H1 (cell line): ENCODE measurements at regions not wholly inside any gene's neighbourhood (a gene's known extent, or its start where the extent isn't known, plus 50 kb on each side); places are given as distances from the start of the nearest gene placed in this dataset.

Experiments
- EP300 ChIP-seq, 2 experiments: IDR thresholded peaks; 1 replicate in 1 of 2; 2 replicates in 1 of 2; pipeline ENCODE4 v1.6.1; 2011 to 2012; ENCODE audit warnings: low read depth in 2 of 2, low read length in 2 of 2, mild to moderate bottlenecking in 2 of 2, borderline replicate concordance in 1 of 2, inconsistent platforms in 1 of 2, moderate library complexity in 1 of 2
- POLR2A ChIP-seq, 2 experiments: IDR thresholded peaks; 1 replicate in 1 of 2; 2 replicates in 1 of 2; pipeline ENCODE4 v1.6.1; 2011; ENCODE audit warnings: low read depth in 2 of 2, low read length in 2 of 2, mild to moderate bottlenecking in 2 of 2; ENCODE audit errors: control extremely low read depth in 1 of 2
- SP1 ChIP-seq: IDR thresholded peaks from 2 replicates; pipeline ENCODE4 v1.6.1; 2011; ENCODE audit warnings: low read depth, low read length
- TAF7 ChIP-seq: optimal IDR thresholded peaks from 2 replicates; pipeline ENCODE3; 2011; ENCODE audit warnings: low read depth, mild to moderate bottlenecking, inconsistent platforms, low read length, moderate library complexity, borderline replicate concordance
- TF ChIP-seq, protein P1 (sequence below), 3 experiments: IDR thresholded peaks; 1 replicate in 2 of 3; 2 replicates in 1 of 3; pipeline versions ENCODE4 v1.5.1 to v1.6.1; 2011; ENCODE audit warnings: low read length in 3 of 3, mild to moderate bottlenecking in 3 of 3, inconsistent platforms in 2 of 3, low read depth in 1 of 3, moderate library complexity in 1 of 3; ENCODE audit not compliant: insufficient read depth in 1 of 3; ENCODE audit errors: control extremely low read depth in 1 of 3

DNA sequence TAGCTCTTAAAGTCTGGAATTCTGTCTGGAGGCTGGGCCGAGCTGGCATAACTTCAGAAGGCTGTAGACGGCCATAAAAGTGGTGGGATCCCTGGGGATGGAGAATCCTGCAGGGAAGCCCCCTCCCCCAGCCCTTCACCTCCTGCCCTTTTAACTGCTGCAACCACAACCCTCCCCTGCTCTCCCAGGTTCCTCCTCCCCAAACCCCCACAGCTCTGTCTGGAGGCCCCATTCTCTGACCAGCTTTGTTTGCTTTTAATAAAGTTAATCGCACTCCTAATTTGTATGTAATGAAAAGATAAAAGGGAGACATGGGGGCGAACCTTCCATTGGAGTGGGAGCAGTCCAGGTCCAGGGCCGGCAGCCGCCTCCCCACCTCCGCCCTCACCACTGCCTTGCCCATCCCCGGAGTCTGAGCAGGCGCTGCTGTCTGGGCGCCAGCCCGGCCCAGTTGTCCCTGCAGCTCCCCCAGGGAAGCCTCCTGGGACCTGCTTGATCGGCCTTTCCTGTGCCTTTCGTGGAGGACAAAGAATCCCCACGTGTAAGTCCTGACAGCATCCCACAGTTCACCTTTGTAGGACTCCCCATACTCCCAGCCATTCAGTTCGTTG lies 84.3 kb downstream of the PJA1 start:
- TF ChIP-seq, protein P1, sequence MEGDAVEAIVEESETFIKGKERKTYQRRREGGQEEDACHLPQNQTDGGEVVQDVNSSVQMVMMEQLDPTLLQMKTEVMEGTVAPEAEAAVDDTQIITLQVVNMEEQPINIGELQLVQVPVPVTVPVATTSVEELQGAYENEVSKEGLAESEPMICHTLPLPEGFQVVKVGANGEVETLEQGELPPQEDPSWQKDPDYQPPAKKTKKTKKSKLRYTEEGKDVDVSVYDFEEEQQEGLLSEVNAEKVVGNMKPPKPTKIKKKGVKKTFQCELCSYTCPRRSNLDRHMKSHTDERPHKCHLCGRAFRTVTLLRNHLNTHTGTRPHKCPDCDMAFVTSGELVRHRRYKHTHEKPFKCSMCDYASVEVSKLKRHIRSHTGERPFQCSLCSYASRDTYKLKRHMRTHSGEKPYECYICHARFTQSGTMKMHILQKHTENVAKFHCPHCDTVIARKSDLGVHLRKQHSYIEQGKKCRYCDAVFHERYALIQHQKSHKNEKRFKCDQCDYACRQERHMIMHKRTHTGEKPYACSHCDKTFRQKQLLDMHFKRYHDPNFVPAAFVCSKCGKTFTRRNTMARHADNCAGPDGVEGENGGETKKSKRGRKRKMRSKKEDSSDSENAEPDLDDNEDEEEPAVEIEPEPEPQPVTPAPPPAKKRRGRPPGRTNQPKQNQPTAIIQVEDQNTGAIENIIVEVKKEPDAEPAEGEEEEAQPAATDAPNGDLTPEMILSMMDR (IDR thresholded peaks at IDR 0.05; ENCODE audit: control extremely low read depth in 1 of 3, insufficient read depth in 1 of 3, low read depth in 1 of 3, low read length in 3 of 3): no peak
- TF ChIP-seq POLR2A (IDR thresholded peaks at IDR 0.05; ENCODE audit: control extremely low read depth in 1 of 2, low read depth in 2 of 2, low read length in 2 of 2): no peak
- no peak for TF ChIP-seq SP1
- TF ChIP-seq TAF7: no peak
- no peak for TF ChIP-seq EP300 (IDR thresholded peaks at IDR 0.05; ENCODE audit: borderline replicate concordance in 1 of 2, low read depth in 2 of 2, low read length in 2 of 2)
